D721Med (cell line): ENCODE measurements at regions not wholly inside any gene's neighbourhood (a gene's known extent, or its start where the extent isn't known, plus 50 kb on each side); places are given as distances from the start of the nearest gene placed in this dataset.

Experiments
- DNase-seq: peaks from one replicate; pipeline ENCODE4 v3.0.0; 2011; ENCODE audit warnings: low spot score; ENCODE audit not compliant: insufficient read length
- FAIRE-seq: peaks from 2 replicates; lab custom pipeline; 2011; peaks lifted over from hg19 to GRCh38; lab: Jason Lieb, UNC
- TF ChIP-seq, protein P1 (sequence below): IDR thresholded peaks from 2 replicates; pipeline ENCODE4 v1.5.1; 2012; ENCODE audit warnings: mild to moderate bottlenecking, control low read depth; ENCODE audit not compliant: insufficient read depth; ENCODE audit errors: missing control alignments

- DNase-seq = no peak
- FAIRE-seq = no peak
- TF ChIP-seq, protein P1, sequence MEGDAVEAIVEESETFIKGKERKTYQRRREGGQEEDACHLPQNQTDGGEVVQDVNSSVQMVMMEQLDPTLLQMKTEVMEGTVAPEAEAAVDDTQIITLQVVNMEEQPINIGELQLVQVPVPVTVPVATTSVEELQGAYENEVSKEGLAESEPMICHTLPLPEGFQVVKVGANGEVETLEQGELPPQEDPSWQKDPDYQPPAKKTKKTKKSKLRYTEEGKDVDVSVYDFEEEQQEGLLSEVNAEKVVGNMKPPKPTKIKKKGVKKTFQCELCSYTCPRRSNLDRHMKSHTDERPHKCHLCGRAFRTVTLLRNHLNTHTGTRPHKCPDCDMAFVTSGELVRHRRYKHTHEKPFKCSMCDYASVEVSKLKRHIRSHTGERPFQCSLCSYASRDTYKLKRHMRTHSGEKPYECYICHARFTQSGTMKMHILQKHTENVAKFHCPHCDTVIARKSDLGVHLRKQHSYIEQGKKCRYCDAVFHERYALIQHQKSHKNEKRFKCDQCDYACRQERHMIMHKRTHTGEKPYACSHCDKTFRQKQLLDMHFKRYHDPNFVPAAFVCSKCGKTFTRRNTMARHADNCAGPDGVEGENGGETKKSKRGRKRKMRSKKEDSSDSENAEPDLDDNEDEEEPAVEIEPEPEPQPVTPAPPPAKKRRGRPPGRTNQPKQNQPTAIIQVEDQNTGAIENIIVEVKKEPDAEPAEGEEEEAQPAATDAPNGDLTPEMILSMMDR = no peak
Observed at GRCh38 chr1:223462866-223463404, 69.7 kb downstream of the CCDC185 start.

DNA sequence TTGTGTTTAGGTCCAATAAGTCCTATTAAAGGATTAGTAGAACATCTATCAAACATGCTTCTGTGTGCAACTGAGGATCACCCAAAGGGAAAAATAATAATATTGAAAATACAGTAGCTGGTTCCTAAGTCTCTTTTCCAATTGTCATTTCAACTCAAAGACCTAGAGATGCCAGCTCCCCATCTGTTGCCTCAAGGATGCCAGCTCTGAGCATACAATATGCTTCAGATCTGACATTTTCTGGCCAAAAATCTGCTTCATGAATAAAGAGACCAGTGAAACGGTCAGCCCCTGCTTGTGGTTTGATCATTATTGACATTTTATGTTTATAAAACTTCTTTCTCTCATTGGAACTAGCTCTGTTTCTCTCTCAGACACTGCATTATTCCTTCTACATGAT, 72.9 kb downstream of the CCDC185 start:
- FAIRE-seq = no peak
- TF ChIP-seq, protein P1 = no peak
- DNase-seq = no peak

DNA sequence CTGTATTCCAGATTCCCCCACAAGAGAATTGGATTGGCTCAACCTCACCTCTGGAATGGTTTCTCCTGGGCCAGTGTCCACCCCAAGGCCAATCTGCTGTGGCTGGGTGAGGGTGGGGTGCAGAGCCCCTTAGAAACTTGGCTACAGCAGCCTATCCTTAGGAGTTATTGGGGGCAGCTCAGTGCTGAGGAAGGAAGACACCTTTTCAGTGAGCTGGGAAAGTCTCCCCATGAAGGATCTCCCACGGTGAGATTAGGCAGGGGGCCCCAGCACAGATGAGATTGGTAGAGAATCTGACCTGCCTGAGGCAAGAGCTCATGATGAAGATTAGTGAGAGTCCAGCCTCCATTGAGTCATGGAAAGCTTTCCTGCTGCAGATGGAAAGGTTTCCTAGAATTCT, 78.4 kb downstream of the CCDC185 start:
- TF ChIP-seq, protein P1 = no peak
- no peak for FAIRE-seq
- no peak for DNase-seq

DNA sequence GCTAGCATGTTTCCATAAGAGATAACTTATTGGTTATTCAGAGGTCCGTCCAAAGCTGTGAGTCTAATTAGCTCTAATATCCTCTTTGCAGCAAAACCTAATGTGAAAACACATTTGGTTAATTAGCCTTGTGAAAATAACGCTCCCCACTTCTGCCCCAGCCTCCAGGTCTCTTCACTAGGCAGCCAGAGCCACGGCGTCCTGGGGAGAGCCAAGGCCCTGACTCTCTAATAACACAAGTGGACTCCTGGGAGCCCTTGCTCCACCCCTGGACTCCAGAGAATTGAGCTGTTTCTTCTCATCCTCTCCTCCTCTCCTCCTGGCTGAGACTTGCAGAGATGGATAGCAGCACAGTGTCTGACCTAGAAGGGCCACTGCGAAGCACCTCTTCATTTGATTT, 78.8 kb downstream of the CCDC185 start:
- DNase-seq (no peak), FAIRE-seq (no peak)
- TF ChIP-seq, protein P1 = no peak

DNA sequence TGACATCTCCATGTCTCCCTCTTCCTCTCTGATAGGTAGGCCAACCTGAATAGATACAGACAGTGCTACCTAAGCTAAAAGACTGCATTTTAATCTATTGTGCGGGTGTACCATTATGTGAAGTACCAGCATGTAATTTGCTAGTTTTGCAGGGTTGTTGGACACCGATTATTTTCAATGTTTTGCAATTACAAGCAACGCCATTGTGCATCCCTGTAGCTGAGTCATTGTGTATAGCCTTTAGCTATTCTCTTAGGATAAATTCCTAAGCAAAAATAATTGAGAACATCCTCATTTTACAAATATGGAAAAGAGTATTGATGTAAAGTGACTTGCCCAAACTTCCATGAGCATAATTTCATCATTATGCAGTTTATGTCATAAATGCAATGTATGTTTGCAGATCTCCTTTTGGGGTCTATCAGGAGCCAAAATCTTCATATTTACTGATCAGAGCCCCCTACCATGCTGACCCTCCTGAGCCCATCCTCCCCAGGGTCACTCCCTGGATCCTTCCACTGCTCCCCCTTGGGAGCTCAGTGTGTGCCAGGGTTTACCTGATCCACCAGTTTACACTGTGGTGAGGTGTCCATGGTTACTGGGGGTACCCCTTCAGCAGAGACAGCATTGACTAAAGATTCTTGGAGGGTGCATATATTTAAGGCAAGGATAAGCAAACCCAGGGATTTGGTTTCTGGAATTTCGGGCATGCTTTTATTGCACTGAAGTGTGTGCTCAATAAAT, 80.6 kb downstream of the CCDC185 start:
- TF ChIP-seq, protein P1 = no peak
- no peak for FAIRE-seq
- no peak for DNase-seq

- TF ChIP-seq, protein P1 = no peak
- FAIRE-seq = no peak
- no peak for DNase-seq
Observed at GRCh38 chr1:223474804-223475203, 81.6 kb downstream of the CCDC185 start.

GRCh38 chr1:223477456-223477855, 84.2 kb downstream of the CCDC185 start:
- DNase-seq (no peak), FAIRE-seq (no peak)
- TF ChIP-seq, protein P1 = no peak
